GM23338 (cell line): ENCODE measurements at regions not wholly inside any gene's neighbourhood (a gene's known extent, or its start where the extent isn't known, plus 50 kb on each side); places are given as distances from the start of the nearest gene placed in this dataset.

Source experiments
- ATAC-seq: fragments of 200-7000 bp; cut with Tn5 transposase; 3 replicates; pipeline ENCODE4 v1.9.1; 2020
- DNase-seq: peaks from one replicate; pipeline ENCODE4 v3.0.0-alpha.2; 2015; ENCODE audit warnings: low spot score
- H2AFZ ChIP-seq: fragments of 200-600 bp; sonication (generic); 2 replicates; pipeline ENCODE4 v1.8.0; 2016; ENCODE audit warnings: antibody characterized with exemption, mild to moderate bottlenecking, moderate library complexity
- H3F3A ChIP-seq: fragments of 200-600 bp; sonication (generic); replicated peaks from 2 replicates; pipeline ENCODE4 v1.8.0; 2017; ENCODE audit warnings: antibody characterized with exemption, mixed run types, low read depth
- H3K27ac ChIP-seq: fragments of 200-600 bp; sonication (generic); 2 replicates; pipeline ENCODE4 v1.6.1; 2016; ENCODE audit warnings: low read depth
- H3K27me3 ChIP-seq: fragments of 200-600 bp; sonication (generic); 2 replicates; pipeline ENCODE4 v1.8.0; 2016; ENCODE audit warnings: mild to moderate bottlenecking, mixed run types, moderate library complexity; ENCODE audit not compliant: insufficient read depth
- H3K36me3 ChIP-seq: fragments of 200-600 bp; sonication (generic); 2 replicates; pipeline ENCODE4 v1.8.0; 2016; ENCODE audit warnings: mild to moderate bottlenecking; ENCODE audit not compliant: insufficient read depth
- H3K4me1 ChIP-seq: fragments of 200-600 bp; sonication (generic); 2 replicates; pipeline ENCODE4 v1.8.0; 2016; ENCODE audit warnings: mild to moderate bottlenecking, moderate library complexity; ENCODE audit not compliant: insufficient read depth
- H3K4me2 ChIP-seq: fragments of 200-600 bp; sonication (generic); 2 replicates; pipeline ENCODE4 v1.7.1; 2017; ENCODE audit warnings: mixed run types
- H3K4me3 ChIP-seq: fragments of 200-600 bp; sonication (generic); 2 replicates; pipeline ENCODE4 v1.6.1; 2016; ENCODE audit warnings: mixed run types
- H3K79me2 ChIP-seq: fragments of 200-600 bp; sonication (generic); replicated peaks from 2 replicates; pipeline ENCODE4 v1.8.0; 2017; ENCODE audit warnings: mild to moderate bottlenecking; ENCODE audit not compliant: insufficient read depth
- H3K9me2 ChIP-seq: fragments of 200-600 bp; sonication (generic); 2 replicates; pipeline ENCODE4 v1.8.0; 2017; ENCODE audit not compliant: insufficient read depth
- H4K20me1 ChIP-seq: fragments of 200-600 bp; sonication (generic); replicated peaks from 2 replicates; pipeline ENCODE4 v1.8.0; 2017; ENCODE audit warnings: mild to moderate bottlenecking; ENCODE audit not compliant: insufficient read depth
- H3K27ac Mint-ChIP-seq: 2 replicates; pipeline ENCODE4 v1.8.0; 2020; ENCODE audit warnings: inconsistent platforms, mild to moderate bottlenecking, moderate library complexity, mixed read lengths
- H3K27me3 Mint-ChIP-seq: 3 replicates; pipeline ENCODE4 v1.8.0; 2022; ENCODE audit warnings: low read depth, mild to moderate bottlenecking, moderate library complexity, mixed read lengths, inconsistent platforms; ENCODE audit not compliant: insufficient read depth, poor library complexity
- H3K36me3 Mint-ChIP-seq: 3 replicates; pipeline ENCODE4 v1.8.0; 2021; ENCODE audit warnings: low read depth, mild to moderate bottlenecking, inconsistent platforms, moderate library complexity, mixed read lengths
- H3K4me1 Mint-ChIP-seq: 3 replicates; pipeline ENCODE4 v1.8.0; 2020; ENCODE audit warnings: mild to moderate bottlenecking, inconsistent platforms, mixed read lengths
- H3K4me3 Mint-ChIP-seq: 3 replicates; pipeline ENCODE4 v1.8.0; 2021; ENCODE audit warnings: moderate library complexity, mild to moderate bottlenecking, inconsistent platforms, mixed read lengths
- H3K9me3 Mint-ChIP-seq: 3 replicates; pipeline ENCODE4 v1.8.0; 2020; ENCODE audit warnings: moderate library complexity, mild to moderate bottlenecking, inconsistent platforms, mixed read lengths
- CREB1 ChIP-seq: fragments of 250-450 bp; sonication (Bioruptor Pico); IDR thresholded peaks from 2 replicates; pipeline ENCODE4 v1.5.0; 2020; ENCODE audit warnings: low read depth, mild to moderate bottlenecking, moderate library complexity
- EZH2 ChIP-seq: fragments of 200-600 bp; sonication (generic); IDR thresholded peaks from one replicate; pipeline ENCODE4 v1.8.0; 2017; ENCODE audit warnings: antibody characterized with exemption, mild to moderate bottlenecking, low read depth; ENCODE audit not compliant: unreplicated experiment
- EZH2phosphoT487 ChIP-seq: fragments of 200-600 bp; sonication (generic); IDR thresholded peaks from one replicate; pipeline ENCODE4 v1.8.1; 2018; ENCODE audit warnings: antibody characterized with exemption; ENCODE audit not compliant: unreplicated experiment
- JUNB ChIP-seq: IDR thresholded peaks from one replicate; pipeline ENCODE4 v1.6.1; 2016; ENCODE audit warnings: antibody characterized with exemption; ENCODE audit not compliant: unreplicated experiment
- NANOG ChIP-seq: IDR thresholded peaks from 2 replicates; pipeline ENCODE4 v1.6.1; 2016; ENCODE audit warnings: antibody characterized with exemption, borderline replicate concordance
- POLR2AphosphoS5 ChIP-seq: IDR thresholded peaks from 2 replicates; pipeline ENCODE4 v1.6.1; 2016; ENCODE audit warnings: antibody characterized with exemption, low read depth
- STAT1 ChIP-seq: IDR thresholded peaks from one replicate; pipeline ENCODE4 v1.6.1; 2016; ENCODE audit warnings: antibody characterized with exemption; ENCODE audit not compliant: unreplicated experiment
- ZNF114 ChIP-seq: fragments of 250-450 bp; sonication (Bioruptor Pico); IDR thresholded peaks from 2 replicates; pipeline ENCODE4 v1.5.0; 2020; ENCODE audit warnings: mild to moderate bottlenecking, moderate library complexity
- ZNF331 ChIP-seq: fragments of 250-450 bp; sonication (Bioruptor Pico); IDR thresholded peaks from 2 replicates; pipeline ENCODE4 v1.5.0; 2020; ENCODE audit warnings: low read depth, mild to moderate bottlenecking, moderate library complexity
- TF ChIP-seq, protein P1 (sequence below): IDR thresholded peaks from 2 replicates; pipeline ENCODE4 v1.6.1; 2016; ENCODE audit warnings: antibody characterized with exemption
- TF ChIP-seq, protein P2 (sequence below): IDR thresholded peaks from one replicate; pipeline ENCODE4 v1.6.1; 2018; ENCODE audit warnings: antibody characterized with exemption; ENCODE audit not compliant: unreplicated experiment
- TF ChIP-seq, protein P3 (sequence below): fragments of 250-450 bp; sonication (Bioruptor Pico); IDR thresholded peaks from 2 replicates; pipeline ENCODE4 v1.5.0; 2020; ENCODE audit warnings: mild to moderate bottlenecking, moderate library complexity
- TF ChIP-seq, protein P4 (sequence below), 2 experiments: fragments of 200-600 bp in 1 of 2; sonication (generic) in 1 of 2; conservative IDR thresholded peaks; 2 replicates each; pipeline versions ENCODE4 v1.5.1 to v1.6.1; 2016 to 2017; ENCODE audit warnings: antibody characterized with exemption in 2 of 2, low read depth in 2 of 2, mild to moderate bottlenecking in 2 of 2, moderate library complexity in 1 of 2

DNA sequence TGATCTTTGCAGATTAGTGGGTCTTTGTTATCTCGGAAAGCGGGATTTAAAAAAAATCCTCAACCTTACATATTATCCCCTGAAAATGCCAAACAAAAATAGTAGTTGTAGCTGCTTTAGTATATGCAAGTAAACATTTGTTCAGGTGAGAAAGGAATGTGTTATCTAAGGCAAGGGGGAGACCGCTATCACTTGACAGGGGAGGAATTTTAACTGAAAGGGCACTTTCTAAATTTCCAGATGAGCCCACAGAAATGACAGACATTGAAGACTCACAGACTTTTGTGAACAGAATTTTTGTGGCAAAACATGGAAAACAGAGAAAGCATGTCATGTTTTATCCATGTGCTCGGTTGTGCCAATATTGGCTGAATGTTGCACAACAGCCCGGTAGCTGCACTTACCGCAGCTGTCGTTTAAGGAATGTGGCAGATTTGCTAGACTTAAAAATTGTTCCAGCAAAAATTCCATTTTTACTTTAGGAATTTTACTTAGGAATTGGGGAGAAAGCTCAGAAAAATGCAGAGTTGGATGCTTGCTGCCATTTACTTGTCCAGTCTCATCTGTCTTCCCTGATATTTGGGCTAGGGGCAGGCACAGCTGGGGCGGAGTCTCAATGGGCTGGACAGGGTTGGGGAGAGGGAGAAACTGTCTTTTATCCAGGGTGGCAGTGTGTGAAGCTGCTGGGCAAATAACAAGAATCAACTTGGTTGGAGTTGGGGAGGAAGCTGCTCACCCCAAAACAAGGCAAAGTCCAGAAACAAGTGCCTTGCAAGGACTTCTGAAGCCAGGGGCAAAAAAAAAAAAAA lies 94.6 kb upstream of the RPS6KA3 start:
- H3K4me3 ChIP-seq, result no peak overlapping the region
- H3K36me3 ChIP-seq, result no peaks in the 10 kb centered on the region
- no peak overlapping the region for H3K27ac ChIP-seq
- Mint-ChIP-seq H3K4me1 (peaks cover 16% of the 10 kb centered on the region), H3K4me3 (no peak overlapping the region), H3K27me3 (peaks cover 4% of the 10 kb centered on the region), H3K36me3 (no peaks in the 10 kb centered on the region), H3K27ac (no peak overlapping the region), H3K9me3 (no peaks in the 10 kb centered on the region; the same call in 2 of the 3 replicates)
- H3F3A ChIP-seq, result no peaks in the 10 kb centered on the region
- no peak overlapping the region for H3K4me2 ChIP-seq
- H2AFZ ChIP-seq, result no peak overlapping the region
- no peak for DNase-seq
- H3K79me2 ChIP-seq, result no peaks in the 10 kb centered on the region
- no peaks in the 10 kb centered on the region for H3K4me1 ChIP-seq
- TF ChIP-seq ZNF114 (no peak), EZH2 (no peak), POLR2AphosphoS5 (no peak), EZH2phosphoT487 (no peak), ZNF331 (no peak), CREB1 (no peak), JUNB (no peak), STAT1 (no peak), NANOG (no peak)
- TF ChIP-seq, protein P1, sequence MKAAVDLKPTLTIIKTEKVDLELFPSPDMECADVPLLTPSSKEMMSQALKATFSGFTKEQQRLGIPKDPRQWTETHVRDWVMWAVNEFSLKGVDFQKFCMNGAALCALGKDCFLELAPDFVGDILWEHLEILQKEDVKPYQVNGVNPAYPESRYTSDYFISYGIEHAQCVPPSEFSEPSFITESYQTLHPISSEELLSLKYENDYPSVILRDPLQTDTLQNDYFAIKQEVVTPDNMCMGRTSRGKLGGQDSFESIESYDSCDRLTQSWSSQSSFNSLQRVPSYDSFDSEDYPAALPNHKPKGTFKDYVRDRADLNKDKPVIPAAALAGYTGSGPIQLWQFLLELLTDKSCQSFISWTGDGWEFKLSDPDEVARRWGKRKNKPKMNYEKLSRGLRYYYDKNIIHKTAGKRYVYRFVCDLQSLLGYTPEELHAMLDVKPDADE, result no peak
- TF ChIP-seq, protein P2, sequence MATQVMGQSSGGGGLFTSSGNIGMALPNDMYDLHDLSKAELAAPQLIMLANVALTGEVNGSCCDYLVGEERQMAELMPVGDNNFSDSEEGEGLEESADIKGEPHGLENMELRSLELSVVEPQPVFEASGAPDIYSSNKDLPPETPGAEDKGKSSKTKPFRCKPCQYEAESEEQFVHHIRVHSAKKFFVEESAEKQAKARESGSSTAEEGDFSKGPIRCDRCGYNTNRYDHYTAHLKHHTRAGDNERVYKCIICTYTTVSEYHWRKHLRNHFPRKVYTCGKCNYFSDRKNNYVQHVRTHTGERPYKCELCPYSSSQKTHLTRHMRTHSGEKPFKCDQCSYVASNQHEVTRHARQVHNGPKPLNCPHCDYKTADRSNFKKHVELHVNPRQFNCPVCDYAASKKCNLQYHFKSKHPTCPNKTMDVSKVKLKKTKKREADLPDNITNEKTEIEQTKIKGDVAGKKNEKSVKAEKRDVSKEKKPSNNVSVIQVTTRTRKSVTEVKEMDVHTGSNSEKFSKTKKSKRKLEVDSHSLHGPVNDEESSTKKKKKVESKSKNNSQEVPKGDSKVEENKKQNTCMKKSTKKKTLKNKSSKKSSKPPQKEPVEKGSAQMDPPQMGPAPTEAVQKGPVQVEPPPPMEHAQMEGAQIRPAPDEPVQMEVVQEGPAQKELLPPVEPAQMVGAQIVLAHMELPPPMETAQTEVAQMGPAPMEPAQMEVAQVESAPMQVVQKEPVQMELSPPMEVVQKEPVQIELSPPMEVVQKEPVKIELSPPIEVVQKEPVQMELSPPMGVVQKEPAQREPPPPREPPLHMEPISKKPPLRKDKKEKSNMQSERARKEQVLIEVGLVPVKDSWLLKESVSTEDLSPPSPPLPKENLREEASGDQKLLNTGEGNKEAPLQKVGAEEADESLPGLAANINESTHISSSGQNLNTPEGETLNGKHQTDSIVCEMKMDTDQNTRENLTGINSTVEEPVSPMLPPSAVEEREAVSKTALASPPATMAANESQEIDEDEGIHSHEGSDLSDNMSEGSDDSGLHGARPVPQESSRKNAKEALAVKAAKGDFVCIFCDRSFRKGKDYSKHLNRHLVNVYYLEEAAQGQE, result no peak
- TF ChIP-seq, protein P3, sequence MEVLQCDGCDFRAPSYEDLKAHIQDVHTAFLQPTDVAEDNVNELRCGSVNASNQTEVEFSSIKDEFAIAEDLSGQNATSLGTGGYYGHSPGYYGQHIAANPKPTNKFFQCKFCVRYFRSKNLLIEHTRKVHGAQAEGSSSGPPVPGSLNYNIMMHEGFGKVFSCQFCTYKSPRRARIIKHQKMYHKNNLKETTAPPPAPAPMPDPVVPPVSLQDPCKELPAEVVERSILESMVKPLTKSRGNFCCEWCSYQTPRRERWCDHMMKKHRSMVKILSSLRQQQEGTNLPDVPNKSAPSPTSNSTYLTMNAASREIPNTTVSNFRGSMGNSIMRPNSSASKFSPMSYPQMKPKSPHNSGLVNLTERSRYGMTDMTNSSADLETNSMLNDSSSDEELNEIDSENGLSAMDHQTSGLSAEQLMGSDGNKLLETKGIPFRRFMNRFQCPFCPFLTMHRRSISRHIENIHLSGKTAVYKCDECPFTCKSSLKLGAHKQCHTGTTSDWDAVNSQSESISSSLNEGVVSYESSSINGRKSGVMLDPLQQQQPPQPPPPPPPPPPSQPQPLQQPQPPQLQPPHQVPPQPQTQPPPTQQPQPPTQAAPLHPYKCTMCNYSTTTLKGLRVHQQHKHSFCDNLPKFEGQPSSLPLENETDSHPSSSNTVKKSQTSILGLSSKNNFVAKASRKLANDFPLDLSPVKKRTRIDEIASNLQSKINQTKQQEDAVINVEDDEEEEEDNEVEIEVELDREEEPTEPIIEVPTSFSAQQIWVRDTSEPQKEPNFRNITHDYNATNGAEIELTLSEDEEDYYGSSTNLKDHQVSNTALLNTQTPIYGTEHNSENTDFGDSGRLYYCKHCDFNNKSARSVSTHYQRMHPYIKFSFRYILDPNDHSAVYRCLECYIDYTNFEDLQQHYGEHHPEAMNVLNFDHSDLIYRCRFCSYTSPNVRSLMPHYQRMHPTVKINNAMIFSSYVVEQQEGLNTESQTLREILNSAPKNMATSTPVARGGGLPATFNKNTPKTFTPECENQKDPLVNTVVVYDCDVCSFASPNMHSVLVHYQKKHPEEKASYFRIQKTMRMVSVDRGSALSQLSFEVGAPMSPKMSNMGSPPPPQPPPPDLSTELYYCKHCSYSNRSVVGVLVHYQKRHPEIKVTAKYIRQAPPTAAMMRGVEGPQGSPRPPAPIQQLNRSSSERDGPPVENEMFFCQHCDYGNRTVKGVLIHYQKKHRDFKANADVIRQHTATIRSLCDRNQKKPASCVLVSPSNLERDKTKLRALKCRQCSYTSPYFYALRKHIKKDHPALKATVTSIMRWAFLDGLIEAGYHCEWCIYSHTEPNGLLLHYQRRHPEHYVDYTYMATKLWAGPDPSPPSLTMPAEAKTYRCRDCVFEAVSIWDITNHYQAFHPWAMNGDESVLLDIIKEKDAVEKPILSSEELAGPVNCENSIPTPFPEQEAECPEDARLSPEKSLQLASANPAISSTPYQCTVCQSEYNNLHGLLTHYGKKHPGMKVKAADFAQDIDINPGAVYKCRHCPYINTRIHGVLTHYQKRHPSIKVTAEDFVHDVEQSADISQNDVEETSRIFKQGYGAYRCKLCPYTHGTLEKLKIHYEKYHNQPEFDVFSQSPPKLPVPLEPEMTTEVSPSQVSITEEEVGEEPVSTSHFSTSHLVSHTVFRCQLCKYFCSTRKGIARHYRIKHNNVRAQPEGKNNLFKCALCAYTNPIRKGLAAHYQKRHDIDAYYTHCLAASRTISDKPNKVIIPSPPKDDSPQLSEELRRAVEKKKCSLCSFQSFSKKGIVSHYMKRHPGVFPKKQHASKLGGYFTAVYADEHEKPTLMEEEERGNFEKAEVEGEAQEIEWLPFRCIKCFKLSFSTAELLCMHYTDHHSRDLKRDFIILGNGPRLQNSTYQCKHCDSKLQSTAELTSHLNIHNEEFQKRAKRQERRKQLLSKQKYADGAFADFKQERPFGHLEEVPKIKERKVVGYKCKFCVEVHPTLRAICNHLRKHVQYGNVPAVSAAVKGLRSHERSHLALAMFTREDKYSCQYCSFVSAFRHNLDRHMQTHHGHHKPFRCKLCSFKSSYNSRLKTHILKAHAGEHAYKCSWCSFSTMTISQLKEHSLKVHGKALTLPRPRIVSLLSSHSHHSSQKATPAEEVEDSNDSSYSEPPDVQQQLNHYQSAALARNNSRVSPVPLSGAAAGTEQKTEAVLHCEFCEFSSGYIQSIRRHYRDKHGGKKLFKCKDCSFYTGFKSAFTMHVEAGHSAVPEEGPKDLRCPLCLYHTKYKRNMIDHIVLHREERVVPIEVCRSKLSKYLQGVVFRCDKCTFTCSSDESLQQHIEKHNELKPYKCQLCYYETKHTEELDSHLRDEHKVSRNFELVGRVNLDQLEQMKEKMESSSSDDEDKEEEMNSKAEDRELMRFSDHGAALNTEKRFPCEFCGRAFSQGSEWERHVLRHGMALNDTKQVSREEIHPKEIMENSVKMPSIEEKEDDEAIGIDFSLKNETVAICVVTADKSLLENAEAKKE, result no peak
- TF ChIP-seq, protein P4, sequence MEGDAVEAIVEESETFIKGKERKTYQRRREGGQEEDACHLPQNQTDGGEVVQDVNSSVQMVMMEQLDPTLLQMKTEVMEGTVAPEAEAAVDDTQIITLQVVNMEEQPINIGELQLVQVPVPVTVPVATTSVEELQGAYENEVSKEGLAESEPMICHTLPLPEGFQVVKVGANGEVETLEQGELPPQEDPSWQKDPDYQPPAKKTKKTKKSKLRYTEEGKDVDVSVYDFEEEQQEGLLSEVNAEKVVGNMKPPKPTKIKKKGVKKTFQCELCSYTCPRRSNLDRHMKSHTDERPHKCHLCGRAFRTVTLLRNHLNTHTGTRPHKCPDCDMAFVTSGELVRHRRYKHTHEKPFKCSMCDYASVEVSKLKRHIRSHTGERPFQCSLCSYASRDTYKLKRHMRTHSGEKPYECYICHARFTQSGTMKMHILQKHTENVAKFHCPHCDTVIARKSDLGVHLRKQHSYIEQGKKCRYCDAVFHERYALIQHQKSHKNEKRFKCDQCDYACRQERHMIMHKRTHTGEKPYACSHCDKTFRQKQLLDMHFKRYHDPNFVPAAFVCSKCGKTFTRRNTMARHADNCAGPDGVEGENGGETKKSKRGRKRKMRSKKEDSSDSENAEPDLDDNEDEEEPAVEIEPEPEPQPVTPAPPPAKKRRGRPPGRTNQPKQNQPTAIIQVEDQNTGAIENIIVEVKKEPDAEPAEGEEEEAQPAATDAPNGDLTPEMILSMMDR (conservative IDR thresholded peaks at IDR 0.05; ENCODE audit: low read depth in 2 of 2), result no peak
- H4K20me1 ChIP-seq, result no peaks in the 10 kb centered on the region
- H3K27me3 ChIP-seq, result no peaks in the 10 kb centered on the region
- no peaks in the 10 kb centered on the region for H3K9me2 ChIP-seq
- no peak for ATAC-seq
